Fibroblast of skin of left quadriceps (primary cell): ENCODE measurements at regions not wholly inside any gene's neighbourhood (a gene's known extent, or its start where the extent isn't known, plus 50 kb on each side); places are given as distances from the start of the nearest gene placed in this dataset.
A peak's percentile ranks its signal among the peaks of the same experiment; 100 is the strongest.

ENCODE experiments used
- DNase-seq, 2 experiments: peaks; one replicate each; pipeline ENCODE4 v3.0.0-alpha.2; 2013; ENCODE audit warnings: low read depth in 2 of 2

DNA sequence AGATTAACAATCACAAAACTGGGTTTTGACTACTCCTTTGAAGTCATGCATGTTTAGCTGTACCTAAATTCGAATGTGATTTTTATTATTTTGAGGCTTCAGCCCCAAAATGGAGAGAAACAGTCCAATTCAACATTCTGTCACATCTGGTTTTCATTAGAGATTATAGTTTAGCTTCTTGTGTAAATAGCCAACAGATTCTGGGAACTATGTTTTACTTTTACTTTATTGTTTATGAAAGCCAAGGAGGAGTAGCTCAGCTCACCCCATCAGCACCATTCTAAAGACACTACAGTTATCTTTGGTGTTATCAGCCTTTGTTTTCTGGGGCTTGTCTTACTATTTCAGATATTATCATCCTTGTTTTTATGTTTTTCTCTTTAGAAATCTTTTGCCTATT, 465.0 kb upstream of the CWC22 start:
- peak; percentile 34 to 47 for DNase-seq

DNA sequence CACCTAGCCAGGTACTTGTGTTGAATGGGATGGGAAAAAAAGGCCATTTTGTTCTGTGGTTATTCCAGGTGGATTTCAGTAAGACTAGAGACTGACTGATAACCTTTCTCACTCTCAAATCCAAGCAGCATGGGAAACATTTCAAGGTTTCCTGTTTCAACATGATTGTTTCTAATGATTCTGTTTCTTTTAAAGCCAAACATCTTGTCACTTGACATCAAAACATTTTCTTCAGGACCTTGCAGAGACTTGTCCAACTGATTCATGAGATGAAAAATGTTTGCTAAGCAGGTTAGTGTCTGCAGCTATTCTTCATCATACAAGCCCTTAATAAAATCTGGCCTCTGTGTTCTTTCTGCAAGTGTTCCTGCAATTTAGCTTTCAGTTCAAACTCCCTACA, 456.5 kb upstream of the CWC22 start:
- DNase-seq = no peak

DNA sequence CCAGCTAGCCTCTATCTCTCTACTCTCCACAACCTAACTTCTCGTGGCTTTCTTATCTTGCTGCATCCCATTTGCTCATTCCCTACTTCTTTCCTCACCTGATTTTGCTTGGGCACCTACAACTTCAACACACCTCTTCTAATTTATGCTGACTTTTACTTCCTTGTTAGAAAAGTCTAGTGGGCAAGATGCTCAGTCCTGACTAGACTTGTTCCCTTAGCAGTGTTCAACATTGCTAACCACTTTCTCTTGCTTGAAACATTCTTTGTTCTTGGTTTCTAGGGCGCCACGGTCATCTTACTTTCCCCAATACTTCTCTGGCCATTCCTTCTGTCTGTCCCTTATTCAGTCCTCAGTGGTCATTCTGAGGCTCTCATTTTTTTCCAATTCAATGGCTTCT, 454.7 kb upstream of the CWC22 start:
- no peak for DNase-seq

DNA sequence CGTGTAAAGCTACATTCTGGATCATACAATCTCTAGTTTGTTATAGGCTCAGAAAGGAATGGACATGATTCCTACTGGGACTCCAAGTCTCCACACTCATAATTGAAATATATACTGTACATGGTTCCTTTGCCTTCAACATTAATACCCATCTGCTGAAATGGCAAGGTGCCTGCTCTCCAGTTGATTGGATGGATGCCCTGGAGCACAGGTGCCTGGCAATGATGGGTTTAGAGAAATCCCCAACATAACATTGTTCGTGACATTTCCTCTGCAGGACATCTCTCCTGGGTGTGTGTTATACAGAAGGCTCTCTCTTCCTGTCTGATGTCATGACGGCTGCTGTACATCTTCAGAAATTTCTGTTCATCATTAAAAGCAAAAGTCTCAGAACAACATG, 449.7 kb upstream of the CWC22 start:
- no peak for DNase-seq

DNA sequence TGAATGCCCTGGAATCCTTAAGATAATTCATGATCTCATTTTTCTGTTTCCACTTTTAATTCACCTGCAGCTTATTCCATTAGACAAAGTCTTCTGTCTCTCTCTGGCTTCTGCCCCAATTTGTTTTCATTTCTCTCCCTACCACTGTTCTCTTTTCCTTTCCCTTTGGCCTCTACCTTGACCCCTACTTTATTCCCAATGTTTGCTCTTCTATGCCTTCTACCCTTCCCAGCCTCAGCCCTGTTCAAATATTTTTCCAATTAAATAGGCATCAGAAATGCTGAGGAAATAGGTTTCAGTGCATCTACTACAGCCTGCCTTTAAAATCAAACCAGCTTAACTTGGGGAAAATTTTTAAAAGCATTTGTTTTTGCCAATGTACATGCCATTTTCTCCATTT, 443.7 kb upstream of the CWC22 start:
- DNase-seq = no peak

DNA sequence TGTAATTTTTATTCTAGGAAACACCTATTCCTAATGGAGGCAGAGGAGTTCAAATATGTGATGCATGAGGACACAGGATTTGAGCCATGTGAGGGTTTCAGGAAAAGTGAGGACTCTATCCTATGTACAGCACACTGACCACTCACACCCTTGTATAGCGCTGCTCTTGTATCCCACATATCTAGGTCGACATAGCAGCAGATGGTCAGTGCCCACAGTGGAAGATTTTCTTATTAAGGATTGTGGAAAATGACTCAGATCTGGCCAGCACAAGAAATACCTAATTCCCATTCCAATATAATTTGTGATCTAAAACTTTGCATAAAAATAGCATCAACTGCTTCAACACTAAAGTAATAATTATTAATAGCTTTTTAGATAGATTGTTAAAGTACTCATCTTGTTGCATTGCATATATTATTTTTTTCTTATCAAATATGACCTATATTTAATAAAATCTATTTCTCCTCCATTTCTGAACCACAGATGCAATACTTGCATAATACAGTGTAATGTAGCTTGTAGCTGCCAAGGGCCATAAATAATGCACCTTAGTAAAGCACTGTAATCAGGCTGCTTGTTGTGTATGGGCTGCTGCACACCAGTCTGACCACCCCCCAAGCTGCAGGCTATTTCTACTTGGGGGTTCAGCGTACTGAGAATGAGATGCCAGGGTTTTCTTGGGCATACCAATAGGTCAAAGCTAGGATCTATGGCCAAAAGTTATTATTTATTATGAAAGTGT, 442.2 kb upstream of the CWC22 start:
- DNase-seq = no peak

DNA sequence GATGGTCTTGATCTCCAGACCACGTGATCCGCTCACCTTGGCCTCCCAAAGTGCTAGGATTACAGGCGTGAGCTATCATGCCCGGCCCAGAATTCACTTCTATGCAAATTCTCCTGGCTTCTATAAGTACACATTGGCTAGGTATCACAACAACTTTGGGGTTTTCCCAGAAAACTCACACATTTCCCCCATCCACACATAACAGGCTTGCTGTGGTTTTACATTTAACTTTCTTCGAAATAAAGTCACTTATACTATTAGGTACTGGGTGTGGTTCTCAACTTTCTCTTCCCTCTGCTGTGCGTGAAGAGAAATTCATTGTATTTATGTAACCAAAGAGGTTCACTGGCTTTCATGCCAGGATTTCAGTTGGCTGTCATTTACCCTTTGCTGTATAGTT, 439.4 kb upstream of the CWC22 start:
- no peak for DNase-seq

DNA sequence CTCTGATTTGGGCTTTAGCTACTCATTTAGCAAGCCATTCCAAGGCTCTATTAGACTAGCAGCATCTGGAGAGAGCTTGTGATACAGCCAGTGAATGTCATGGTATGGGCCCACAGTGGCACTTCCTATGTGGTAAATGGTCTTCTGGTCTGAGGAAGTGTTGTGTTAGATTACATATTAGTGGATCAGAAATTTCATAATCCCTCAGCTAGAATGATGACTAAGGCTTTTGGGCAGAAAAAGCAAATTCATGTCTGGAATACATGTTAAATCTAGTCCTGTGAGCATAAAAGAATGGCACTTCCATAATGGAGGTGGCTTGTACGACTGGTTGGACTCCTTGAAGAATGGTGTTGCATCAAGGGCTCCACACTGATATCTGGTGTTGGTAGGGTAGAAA, 436.8 kb upstream of the CWC22 start:
- no peak for DNase-seq

DNA sequence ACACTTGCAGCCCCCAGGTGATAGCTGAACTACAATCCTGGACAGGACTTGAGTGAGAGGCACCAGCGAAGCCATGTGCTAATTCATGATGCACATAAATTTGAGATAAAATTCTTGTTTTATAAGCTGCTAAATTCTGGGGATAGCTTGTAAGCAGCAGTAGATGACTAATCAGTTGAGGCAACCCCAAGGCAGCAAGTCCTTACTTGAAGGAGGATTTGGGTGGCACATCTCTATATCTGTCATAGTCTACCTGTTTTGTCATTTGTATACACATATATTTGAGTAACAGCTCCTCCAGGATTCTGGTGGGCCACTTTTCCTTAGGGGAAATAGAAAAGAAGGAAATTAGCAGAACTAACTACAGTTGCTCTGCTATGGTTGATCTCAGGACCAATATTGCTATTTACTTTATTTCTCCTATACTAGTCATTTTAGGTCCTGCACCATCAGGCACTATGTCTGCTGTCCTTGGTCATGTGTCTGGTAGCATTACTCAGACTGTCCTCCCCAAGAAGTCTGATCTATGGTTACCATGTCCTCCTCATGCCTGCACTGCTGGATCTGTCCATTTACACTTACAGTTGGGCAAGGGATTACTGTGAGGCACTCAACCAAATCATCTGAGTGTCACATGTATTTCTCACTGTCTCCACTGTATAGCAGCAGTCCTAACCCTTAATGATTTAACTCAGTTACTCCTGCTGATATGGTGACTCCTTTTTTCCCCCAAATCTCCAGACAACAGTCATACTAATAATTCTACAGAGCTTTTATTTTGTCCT, 436.0 kb upstream of the CWC22 start:
- no peak for DNase-seq

DNA sequence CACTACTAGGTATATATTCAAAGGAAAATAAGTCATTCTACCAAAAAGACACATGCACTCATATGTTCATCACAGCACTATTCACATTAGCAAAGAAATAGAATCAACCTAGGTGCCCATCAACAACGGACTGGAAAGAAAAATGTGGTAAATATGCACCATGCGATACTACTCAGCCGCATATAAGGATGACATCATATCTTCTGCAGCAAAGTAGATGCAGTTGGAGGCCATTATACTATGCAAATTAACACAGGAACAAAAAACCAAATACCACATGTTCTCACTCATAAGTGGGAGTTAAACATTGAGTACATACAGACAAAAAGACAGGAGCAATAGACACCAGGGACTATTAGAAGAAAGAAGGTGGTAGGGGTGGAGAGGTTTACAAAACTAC, 412.1 kb upstream of the CWC22 start:
- no peak for DNase-seq

DNA sequence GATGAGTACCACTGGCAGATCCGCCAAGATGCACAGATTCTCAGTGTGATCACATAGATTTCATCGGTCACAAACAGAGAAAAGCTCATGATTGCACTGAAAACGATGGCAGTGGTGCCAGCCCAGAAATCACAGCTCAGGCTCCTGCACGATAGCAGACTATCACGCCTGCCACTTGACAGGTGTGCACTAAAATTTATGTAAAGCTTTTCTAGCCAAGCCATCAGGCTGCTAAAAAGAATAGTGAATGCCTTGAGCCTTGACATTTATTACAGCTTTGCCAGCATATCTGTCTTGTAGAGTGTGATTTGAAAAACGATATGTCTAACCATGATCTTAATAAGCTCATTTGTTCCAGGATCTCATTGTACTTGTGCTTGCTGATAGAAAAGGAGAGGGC, 409.5 kb upstream of the CWC22 start:
- DNase-seq = no peak

DNA sequence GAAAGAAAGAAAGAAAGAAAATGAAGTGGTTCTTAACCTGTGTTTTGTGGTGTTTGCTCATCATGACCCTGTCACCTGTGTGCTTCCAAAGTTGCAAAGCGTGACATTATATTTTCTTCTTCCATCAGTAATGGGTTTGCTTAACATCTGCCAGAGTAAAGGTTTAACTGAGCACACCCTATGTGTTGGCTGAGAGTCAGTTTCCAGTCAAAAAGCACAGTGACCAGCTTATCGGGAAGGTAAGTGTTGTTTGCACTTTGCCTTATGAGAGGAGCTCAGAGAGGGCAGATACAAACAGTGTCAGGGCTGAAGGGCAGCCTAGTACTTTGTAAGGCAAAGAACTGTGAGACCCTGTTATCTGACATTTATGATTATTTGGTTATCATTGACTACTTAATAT, 406.2 kb upstream of the CWC22 start:
- no peak for DNase-seq

DNA sequence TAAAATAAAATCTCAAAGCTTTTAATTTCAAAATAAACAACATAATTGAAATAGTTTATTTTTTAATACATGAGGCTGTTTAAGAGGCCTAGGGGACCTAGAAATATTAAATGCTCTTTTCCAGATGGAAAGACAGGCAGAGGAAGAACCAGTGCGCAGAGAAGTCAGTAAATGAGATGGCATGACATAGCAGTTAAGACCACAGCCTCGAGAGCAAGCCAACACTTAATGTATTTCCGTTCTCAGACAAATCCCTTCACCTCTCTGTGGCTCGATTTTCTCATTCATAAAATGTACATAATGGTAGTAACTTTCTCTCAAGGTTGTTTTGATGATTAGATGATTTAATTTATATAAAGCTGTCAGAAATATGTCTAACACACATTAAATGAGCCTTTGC, 405.1 kb upstream of the CWC22 start:
- no peak for DNase-seq

DNA sequence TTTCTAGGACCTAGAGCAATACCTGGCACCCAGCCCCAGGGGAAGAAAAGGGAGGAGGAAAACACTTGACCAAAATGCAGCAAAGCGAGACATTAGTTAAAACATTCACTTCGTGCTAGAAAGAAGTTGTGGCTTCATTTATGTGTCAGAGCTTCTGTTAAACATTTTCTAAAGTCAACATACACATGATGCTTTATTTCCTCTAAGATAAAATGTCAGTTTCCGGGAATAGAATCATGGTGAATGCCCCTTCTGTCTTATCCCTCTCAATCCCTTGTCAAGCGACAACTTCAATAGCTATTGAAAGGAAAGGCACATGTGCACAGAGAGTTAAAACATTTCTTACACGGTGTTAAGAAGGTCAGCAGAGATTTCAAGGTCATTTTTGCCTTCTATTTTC, 404.6 kb upstream of the CWC22 start:
- no peak for DNase-seq

DNA sequence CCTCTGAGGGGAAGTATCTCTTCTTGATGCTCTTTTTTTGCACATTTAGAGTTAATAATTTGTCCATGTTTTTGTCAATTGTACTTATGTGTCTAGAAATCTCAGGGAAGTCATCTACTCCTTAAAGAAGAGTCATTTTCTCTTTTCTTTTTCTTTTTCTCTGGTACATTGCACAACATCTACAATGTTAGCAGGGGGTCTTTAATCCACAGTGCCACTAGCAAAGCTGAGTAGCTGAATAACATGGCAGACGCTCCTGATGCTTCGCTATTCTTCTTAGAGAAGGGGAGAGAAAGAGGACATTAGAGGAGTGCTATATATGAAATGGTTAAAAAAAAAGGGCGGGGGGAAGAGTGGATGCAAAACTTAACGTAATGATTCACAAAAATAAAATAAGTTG, 399.6 kb upstream of the CWC22 start:
- no peak for DNase-seq

DNA sequence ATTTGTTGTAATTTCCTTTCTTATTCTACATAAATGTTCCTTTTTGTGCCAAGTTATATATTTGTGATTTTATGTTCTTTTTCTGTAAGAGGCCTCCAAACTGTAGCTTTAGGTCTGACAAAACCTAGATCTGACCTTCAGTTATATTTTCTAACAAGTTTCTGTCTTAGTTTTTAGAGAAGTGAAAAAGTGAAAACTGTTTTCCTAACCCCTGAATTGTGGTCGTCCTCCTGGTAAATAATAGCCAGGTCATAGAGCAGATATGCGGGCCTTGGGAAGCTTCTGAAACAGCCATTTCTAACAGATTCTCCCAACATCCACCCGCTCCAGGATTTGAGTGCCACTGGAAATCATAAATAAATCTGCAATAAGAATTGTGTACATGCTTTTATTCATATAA, 398.4 kb upstream of the CWC22 start:
- DNase-seq = no peak

DNA sequence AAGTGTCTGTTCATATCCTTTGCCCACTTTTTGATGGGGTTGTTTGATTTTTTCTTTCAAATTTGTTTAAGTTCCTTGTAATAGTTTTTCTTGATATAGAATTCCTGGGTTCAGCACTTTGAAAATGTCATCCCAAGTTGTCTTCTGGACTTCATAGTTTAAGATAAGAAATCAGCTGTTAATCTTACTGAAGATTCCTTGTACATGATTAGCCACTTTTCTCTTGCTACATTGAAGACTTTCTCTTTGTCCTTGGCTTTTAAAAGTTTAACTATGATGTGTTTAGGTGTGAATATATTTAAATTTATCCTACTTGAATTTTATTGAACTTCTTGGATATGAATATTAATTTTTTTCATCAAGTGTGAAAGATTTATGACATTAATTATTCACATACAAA, 387.2 kb upstream of the CWC22 start:
- DNase-seq = no peak

DNA sequence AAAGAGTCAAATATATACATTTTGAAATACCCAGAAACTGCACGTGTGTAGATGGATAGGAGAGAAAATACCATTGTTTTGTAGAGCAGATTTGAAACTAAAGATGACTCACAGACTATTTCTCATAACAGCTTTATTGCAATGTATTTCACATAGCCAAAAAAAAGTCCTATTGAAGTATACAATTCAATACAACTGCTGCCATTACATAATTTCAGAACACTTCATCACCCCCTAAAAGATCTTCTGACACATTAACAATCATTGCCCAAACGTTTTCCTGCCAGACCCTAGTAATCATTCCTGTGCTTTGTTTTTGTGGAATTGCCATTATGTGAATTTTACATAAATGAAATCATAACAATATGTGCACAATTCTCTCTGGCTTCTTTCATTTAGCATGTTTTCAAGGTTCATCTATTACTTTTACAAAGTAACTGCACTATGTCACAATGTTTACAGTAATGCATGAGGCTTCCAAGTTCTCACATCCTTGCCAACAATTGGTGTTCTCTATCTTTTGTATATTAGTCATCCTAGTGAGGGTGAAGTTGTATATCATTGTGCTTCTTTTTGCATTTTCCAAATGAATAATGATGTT, 378.6 kb upstream of the CWC22 start:
- DNase-seq = peak; percentile 90 to 91

DNA sequence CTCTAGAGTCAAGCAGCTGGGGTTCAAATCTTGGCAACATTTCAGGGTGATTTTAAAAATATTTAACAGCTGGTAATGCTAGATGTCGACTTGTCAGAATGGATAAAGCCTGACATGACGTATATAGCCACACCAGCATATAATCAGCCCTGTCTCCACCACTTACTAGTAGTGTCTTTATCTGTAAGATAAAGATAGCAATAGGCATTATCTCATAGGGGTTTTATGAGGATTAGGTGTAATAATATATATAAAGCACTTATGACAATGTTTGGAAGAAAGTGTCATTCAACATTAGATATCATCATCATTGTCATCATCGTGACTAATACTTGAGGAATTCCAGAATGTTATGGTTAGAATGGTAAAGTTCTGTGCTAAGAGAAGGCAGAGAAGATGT, 369.0 kb upstream of the CWC22 start:
- no peak for DNase-seq

DNA sequence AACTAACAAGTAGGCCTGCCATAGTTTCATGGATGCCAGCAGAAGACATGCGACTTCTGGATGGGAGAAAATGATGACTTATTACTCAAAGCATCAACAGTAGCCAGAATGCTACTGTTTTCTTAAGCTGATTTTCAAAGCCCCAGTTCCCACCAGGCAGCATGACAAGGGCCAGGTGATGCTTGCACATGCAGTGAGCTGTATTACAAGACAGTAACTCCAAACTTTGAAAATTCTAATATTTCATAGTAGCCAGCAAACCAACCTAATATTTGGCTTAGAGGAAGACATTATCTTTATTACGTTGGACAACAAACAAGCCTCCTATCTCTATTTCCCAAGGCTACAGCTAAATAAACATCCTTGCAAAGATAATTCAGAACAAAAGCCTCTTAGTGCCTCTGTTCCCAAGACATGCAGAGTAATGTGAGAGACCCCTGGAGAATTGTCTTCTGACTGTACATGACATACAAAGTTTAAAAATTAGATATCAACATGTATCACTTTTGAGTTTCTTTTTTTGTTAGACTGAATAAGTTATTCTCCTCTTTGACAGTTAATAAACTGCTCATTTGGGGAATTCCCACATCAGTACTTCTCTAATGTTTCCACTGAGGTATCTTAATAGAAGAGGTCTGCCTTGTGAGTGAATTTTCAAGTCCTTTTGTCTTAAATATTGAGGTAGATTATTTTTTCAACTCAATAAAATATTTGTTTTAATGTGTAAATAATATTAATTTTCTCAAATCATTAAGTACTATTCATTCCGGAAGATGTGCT, 367.6 kb upstream of the CWC22 start:
- no peak for DNase-seq

DNA sequence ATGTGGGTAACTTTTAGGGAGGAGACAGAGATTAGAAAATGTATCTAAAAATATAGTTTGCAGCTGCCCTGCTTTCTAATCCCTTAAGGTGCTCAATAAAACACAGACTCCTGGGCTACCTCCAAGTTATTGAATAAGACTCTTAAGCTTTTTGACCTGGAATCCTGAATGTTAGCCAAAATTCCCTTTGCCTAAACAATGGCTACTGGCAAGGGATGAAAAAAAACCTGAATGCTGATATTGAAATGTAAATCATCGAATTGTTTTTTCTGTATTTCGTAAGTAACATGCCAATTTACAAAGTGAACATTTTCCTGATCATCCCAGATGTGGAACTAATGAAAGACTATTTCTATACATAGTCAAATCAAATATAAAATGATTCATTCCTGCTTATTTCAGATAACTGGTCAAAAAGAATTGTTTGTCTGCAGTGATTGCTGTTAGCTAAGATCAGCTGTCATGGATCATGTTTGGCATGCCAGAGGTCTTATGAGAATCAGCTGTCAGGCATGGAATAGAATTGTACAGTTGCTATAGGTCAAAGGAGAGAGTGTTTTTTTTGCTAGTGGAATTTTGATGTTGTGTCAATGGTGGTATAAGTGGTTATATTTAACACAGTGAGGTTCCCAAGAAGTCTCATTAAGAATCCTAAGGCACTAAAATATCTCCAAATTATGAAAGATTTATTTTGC, 363.6 kb upstream of the CWC22 start:
- DNase-seq = no peak

DNA sequence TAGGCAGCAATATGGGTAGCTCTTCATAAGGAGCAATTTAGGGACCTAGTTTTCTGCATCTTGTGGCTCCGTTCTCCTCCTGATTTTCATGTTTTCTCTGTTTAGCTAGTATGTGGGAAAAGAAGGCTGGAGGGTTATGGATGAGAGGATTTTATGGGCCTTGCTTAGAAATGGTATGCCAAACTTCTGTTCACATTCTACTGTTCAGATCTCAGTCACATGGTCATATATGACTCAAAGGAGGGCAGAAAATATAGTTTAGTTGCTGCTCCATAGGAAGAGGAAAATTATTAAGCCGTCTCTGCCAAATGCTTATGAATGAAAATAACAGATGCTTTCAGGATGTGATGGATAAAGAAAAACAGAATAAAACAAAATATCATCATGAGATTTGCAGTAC, 361.8 kb upstream of the CWC22 start:
- DNase-seq = no peak
